Suprapubic skin (tissue), 4 donors: ENCODE measurements at regions not wholly inside any gene's neighbourhood (a gene's known extent, or its start where the extent isn't known, plus 50 kb on each side); places are given as distances from the start of the nearest gene placed in this dataset.

Source experiments
- DNase-seq, 2 donors: peaks; one replicate each; pipeline ENCODE4 v3.0.0-alpha.2; 2019; ENCODE audit warnings: low spot score in 2 of 2
- H3K27ac ChIP-seq: fragments of 200-600 bp; sonication (generic); one replicate; pipeline ENCODE4 v1.5.1; 2019
- H3K27me3 ChIP-seq: fragments of 200-600 bp; sonication (generic); one replicate; pipeline ENCODE4 v1.5.1; 2019
- H3K36me3 ChIP-seq: fragments of 200-600 bp; sonication (generic); one replicate; pipeline ENCODE4 v1.5.1; 2019
- H3K4me1 ChIP-seq: fragments of 200-600 bp; sonication (generic); one replicate; pipeline ENCODE4 v1.5.1; 2019
- H3K4me3 ChIP-seq: fragments of 200-600 bp; sonication (generic); one replicate; pipeline ENCODE4 v1.5.1; 2019; ENCODE audit warnings: mild to moderate bottlenecking
- H3K9me3 ChIP-seq: fragments of 200-600 bp; sonication (generic); one replicate; pipeline ENCODE4 v1.5.1; 2019
- CTCF ChIP-seq, 2 donors: fragments of 200-600 bp in 1 of 2; fragments of 450-650 bp in 1 of 2; sonication (generic) in 1 of 2; IDR thresholded peaks; one replicate each; pipeline ENCODE4 v1.5.1; 2016 to 2019; ENCODE audit warnings: antibody characterized with exemption in 2 of 2, mild to moderate bottlenecking in 1 of 2, moderate library complexity in 1 of 2
- EP300 ChIP-seq: sonication (generic); formaldehyde crosslinking; IDR thresholded peaks from one replicate; pipeline ENCODE4 v1.6.1; 2017; ENCODE audit warnings: antibody characterized with exemption
- POLR2A ChIP-seq, 2 donors: fragments of 450-650 bp; IDR thresholded peaks; one replicate each; pipeline ENCODE4 v1.6.1; 2017; ENCODE audit warnings: antibody characterized with exemption in 2 of 2, mild to moderate bottlenecking in 2 of 2, moderate library complexity in 2 of 2
- POLR2AphosphoS5 ChIP-seq, 3 donors: sonication (generic); formaldehyde crosslinking; IDR thresholded peaks; one replicate each; pipeline ENCODE4 v1.6.1; 2017; ENCODE audit warnings: antibody characterized with exemption in 3 of 3
- WGBS: methylation state at CpG from one replicate; pipeline ENCODE4 v1.1.5; 2018; 5-methylcytosine and 5-hydroxymethylcytosine counted together

GRCh38 chr6:18829272-18829870, 442.2 kb downstream of the RNF144B start:
- H3K36me3 ChIP-seq, result no peaks in the 10 kb centered on the region
- DNase-seq, result no peak
- H3K4me3 ChIP-seq, result no peak overlapping the region
- no peaks in the 10 kb centered on the region for H3K4me1 ChIP-seq
- no peak for TF ChIP-seq CTCF (IDR thresholded peaks at IDR 0.05)
- TF ChIP-seq POLR2A (IDR thresholded peaks at IDR 0.05), result no peak
- TF ChIP-seq EP300, result no peak
- TF ChIP-seq POLR2AphosphoS5 (IDR thresholded peaks at IDR 0.05), result no peak
- peaks cover 2% of the 10 kb centered on the region for H3K9me3 ChIP-seq
- WGBS, result 88% methylated on average over 1 of the region's 1 CpG
- no peak overlapping the region for H3K27ac ChIP-seq
- H3K27me3 ChIP-seq, result no peaks in the 10 kb centered on the region

GRCh38 chr6:18835976-18836375, 448.8 kb downstream of the RNF144B start:
- Histone ChIP-seq H3K27ac (no peak overlapping the region), H3K9me3 (no peaks in the 10 kb centered on the region), H3K4me1 (peaks cover 7% of the 10 kb centered on the region), H3K27me3 (no peaks in the 10 kb centered on the region), H3K36me3 (no peaks in the 10 kb centered on the region), H3K4me3 (no peak overlapping the region)
- DNase-seq, result no peak
- 94% methylated on average over 9 of the region's 9 CpGs for WGBS
- no peak for TF ChIP-seq CTCF (IDR thresholded peaks at IDR 0.05)
- TF ChIP-seq POLR2AphosphoS5 (IDR thresholded peaks at IDR 0.05), result no peak
- no peak for TF ChIP-seq EP300
- no peak for TF ChIP-seq POLR2A (IDR thresholded peaks at IDR 0.05)

- 49% methylated on average over 3 of the region's 3 CpGs for WGBS
- TF ChIP-seq POLR2A (IDR thresholded peaks at IDR 0.05) (no peak), POLR2AphosphoS5 (IDR thresholded peaks at IDR 0.05) (no peak), CTCF (IDR thresholded peaks at IDR 0.05) (no peak), EP300 (no peak)
- peaks cover 7% of the 10 kb centered on the region for H3K4me1 ChIP-seq
- no peak overlapping the region for H3K4me3 ChIP-seq
- no peak for DNase-seq
- no peaks in the 10 kb centered on the region for H3K27me3 ChIP-seq
- no peaks in the 10 kb centered on the region for H3K36me3 ChIP-seq
- H3K9me3 ChIP-seq, result no peaks in the 10 kb centered on the region
- no peak overlapping the region for H3K27ac ChIP-seq
Observed at GRCh38 chr6:18837013-18837412, 449.9 kb downstream of the RNF144B start.

GRCh38 chr6:18842534-18842933, 455.4 kb downstream of the RNF144B start:
- H3K27ac ChIP-seq, result no peak overlapping the region
- H3K9me3 ChIP-seq, result no peaks in the 10 kb centered on the region
- no peak overlapping the region for H3K4me3 ChIP-seq
- H3K27me3 ChIP-seq, result no peaks in the 10 kb centered on the region
- no peak for DNase-seq
- WGBS, result 78% methylated on average over 1 of the region's 1 CpG
- no peak for TF ChIP-seq POLR2AphosphoS5 (IDR thresholded peaks at IDR 0.05)
- no peak for TF ChIP-seq EP300
- no peak for TF ChIP-seq CTCF (IDR thresholded peaks at IDR 0.05)
- no peak for TF ChIP-seq POLR2A (IDR thresholded peaks at IDR 0.05)
- peaks cover 11% of the 10 kb centered on the region for H3K4me1 ChIP-seq
- H3K36me3 ChIP-seq, result no peaks in the 10 kb centered on the region

- 38% methylated on average over 1 of the region's 1 CpG for WGBS
- Histone ChIP-seq H3K4me3 (no peak overlapping the region), H3K27ac (no peak overlapping the region), H3K4me1 (peaks cover 7% of the 10 kb centered on the region), H3K27me3 (no peaks in the 10 kb centered on the region), H3K36me3 (no peaks in the 10 kb centered on the region), H3K9me3 (no peaks in the 10 kb centered on the region)
- TF ChIP-seq POLR2A (IDR thresholded peaks at IDR 0.05) (no peak), CTCF (IDR thresholded peaks at IDR 0.05) (no peak), POLR2AphosphoS5 (IDR thresholded peaks at IDR 0.05) (no peak), EP300 (no peak)
- no peak for DNase-seq
Observed at GRCh38 chr6:18845896-18846295, 458.7 kb downstream of the RNF144B start.
